ENCODE measurements at regions not wholly inside any gene's neighbourhood (a gene's known extent, or its start where the extent isn't known, plus 50 kb on each side); places are given as distances from the start of the nearest gene placed in this dataset.

- TF ChIP-seq CTCF (IDR thresholded peaks at IDR 0.05; ENCODE audit: insufficient read depth, low read depth, low read length) (no peak), EZH2 (IDR thresholded peaks at IDR 0.05; ENCODE audit: insufficient read depth, low read length) (no peak)
Observed at GRCh38 chr7:65459438-65459837, 85.8 kb downstream of the ZNF92 start.
